ENCODE measurements at regions not wholly inside any gene's neighbourhood (a gene's known extent, or its start where the extent isn't known, plus 50 kb on each side); places are given as distances from the start of the nearest gene placed in this dataset.

DNA sequence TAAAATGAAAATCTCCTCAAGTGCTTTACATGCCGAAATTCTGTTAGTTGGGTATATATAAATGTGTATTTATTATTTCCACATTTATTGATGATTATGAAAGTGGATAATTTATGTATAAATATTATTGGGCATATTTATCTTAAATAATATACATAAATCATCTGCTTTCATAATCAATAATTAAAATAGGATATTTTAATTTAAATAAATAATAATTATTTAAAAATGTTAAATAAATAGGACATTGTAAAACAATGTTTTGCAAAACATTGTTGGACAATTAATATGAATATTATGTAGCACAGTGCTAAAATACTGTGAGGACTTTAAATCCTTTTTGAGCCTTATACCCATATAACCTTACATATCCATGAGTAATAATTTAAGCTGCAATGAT lies 786.5 kb upstream of the CITED2 start:
- Mint-ChIP-seq H3K4me1 (peaks cover 2% of the 10 kb centered on the region), H3K4me3 (no peak overlapping the region), H3K36me3 (ENCODE audit: low read depth) (no peaks in the 10 kb centered on the region), H3K27ac (no peak overlapping the region), H3K27me3 (ENCODE audit: insufficient read depth) (no peaks in the 10 kb centered on the region), H3K9me3 (peaks cover 6% of the 10 kb centered on the region)
- Histone ChIP-seq H3K9me3 (ENCODE audit: control insufficient read depth, low read length) (no peaks in the 10 kb centered on the region), H3K36me3 (ENCODE audit: control insufficient read depth, insufficient read depth, low read length) (no peaks in the 10 kb centered on the region), H3K4me1 (ENCODE audit: control insufficient read depth, insufficient read depth, low read length) (no peaks in the 10 kb centered on the region), H3K9ac (ENCODE audit: extremely low read depth, low read length, poor library complexity, severe bottlenecking) (no peak overlapping the region), H3K27ac (ENCODE audit: low read depth, low read length) (no peak overlapping the region), H3K4me3 (ENCODE audit: low read length) (no peak overlapping the region), H3K27me3 (ENCODE audit: control insufficient read depth, insufficient read depth, low read length, poor library complexity, severe bottlenecking) (no peaks in the 10 kb centered on the region)
- no peak for TF ChIP-seq CTCF (conservative IDR thresholded peaks at IDR 0.05)
- WGBS, 2 experiments (ENCODE audit: insufficient coverage in 1 of 2, insufficient read length in 1 of 2): no CpG with 5 or more reads among the region's 1 CpG
- no peak for DNase-seq

DNA sequence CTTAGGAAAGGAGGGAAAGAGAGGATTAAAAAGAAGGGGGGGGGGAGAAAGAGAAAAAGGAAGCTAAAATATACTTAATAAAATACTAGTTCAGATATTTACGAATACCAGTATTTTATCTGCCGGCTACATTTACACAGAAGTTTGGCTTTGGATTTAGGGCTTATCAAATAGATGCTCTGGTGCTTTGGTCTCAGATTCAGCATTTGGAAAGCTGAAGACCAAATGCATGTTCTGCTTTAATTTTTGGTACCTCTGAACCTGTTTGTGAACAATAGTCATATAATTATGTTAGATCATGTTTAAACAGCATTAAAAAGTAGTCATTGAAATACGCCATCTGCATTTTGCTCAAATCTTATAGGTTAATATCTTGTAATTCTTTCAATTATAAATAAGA lies 786.0 kb upstream of the CITED2 start:
- no peak overlapping the region for H3K27ac ChIP-seq (ENCODE audit: low read depth, low read length)
- no peaks in the 10 kb centered on the region for H3K36me3 Mint-ChIP-seq (ENCODE audit: low read depth)
- TF ChIP-seq CTCF (conservative IDR thresholded peaks at IDR 0.05): no peak
- no peaks in the 10 kb centered on the region for H3K27me3 Mint-ChIP-seq (ENCODE audit: insufficient read depth)
- H3K4me3 Mint-ChIP-seq: no peak overlapping the region
- no peak overlapping the region for H3K9ac ChIP-seq (ENCODE audit: extremely low read depth, low read length, poor library complexity, severe bottlenecking)
- H3K9me3 ChIP-seq (ENCODE audit: control insufficient read depth, low read length): no peaks in the 10 kb centered on the region
- peaks cover 2% of the 10 kb centered on the region for H3K4me1 Mint-ChIP-seq
- H3K9me3 Mint-ChIP-seq: peaks cover 6% of the 10 kb centered on the region
- no peak overlapping the region for H3K27ac Mint-ChIP-seq
- DNase-seq: no peak
- WGBS, 2 experiments (ENCODE audit: insufficient coverage in 1 of 2, insufficient read length in 1 of 2): 94 to 100% methylated on average over 2 of the region's 3 CpGs
- H3K4me3 ChIP-seq (ENCODE audit: low read length): no peak overlapping the region
- no peaks in the 10 kb centered on the region for H3K4me1 ChIP-seq (ENCODE audit: control insufficient read depth, insufficient read depth, low read length)
- no peaks in the 10 kb centered on the region for H3K36me3 ChIP-seq (ENCODE audit: control insufficient read depth, insufficient read depth, low read length)
- no peaks in the 10 kb centered on the region for H3K27me3 ChIP-seq (ENCODE audit: control insufficient read depth, insufficient read depth, low read length, poor library complexity, severe bottlenecking)

DNA sequence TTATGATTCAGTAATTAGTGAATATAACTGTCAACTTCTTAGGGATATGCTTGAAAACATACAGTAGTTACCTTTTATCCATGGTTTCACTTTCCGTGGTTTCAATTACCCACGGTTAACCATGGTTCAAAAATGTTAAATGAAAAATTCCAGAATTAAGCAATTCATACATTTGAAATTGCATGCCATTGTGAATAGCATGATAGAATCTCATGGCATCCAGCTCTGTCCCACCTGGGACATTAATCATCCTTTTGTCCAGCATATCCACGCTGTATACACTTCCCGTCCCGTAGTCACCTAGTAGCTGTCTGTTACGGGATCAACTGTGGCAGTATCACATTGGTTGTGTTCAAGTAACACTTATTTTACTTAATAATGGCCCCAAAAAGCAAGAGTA lies 781.7 kb upstream of the CITED2 start:
- H3K36me3 Mint-ChIP-seq (ENCODE audit: low read depth): no peaks in the 10 kb centered on the region
- Histone ChIP-seq H3K9ac (ENCODE audit: extremely low read depth, low read length, poor library complexity, severe bottlenecking) (no peak overlapping the region), H3K4me1 (ENCODE audit: control insufficient read depth, insufficient read depth, low read length) (no peaks in the 10 kb centered on the region), H3K4me3 (ENCODE audit: low read length) (no peak overlapping the region), H3K36me3 (ENCODE audit: control insufficient read depth, insufficient read depth, low read length) (no peaks in the 10 kb centered on the region), H3K27me3 (ENCODE audit: control insufficient read depth, insufficient read depth, low read length, poor library complexity, severe bottlenecking) (no peaks in the 10 kb centered on the region), H3K9me3 (ENCODE audit: control insufficient read depth, low read length) (peaks cover 9% of the 10 kb centered on the region), H3K27ac (ENCODE audit: low read depth, low read length) (no peak overlapping the region)
- H3K9me3 Mint-ChIP-seq: peaks cover 2% of the 10 kb centered on the region
- no peak overlapping the region for H3K4me3 Mint-ChIP-seq
- no peak overlapping the region for H3K27ac Mint-ChIP-seq
- WGBS, 2 experiments (ENCODE audit: insufficient coverage in 1 of 2, insufficient read length in 1 of 2): 90 to 94% methylated on average over 2 to 6 of the region's 6 CpGs
- H3K27me3 Mint-ChIP-seq (ENCODE audit: insufficient read depth): no peaks in the 10 kb centered on the region
- no peak for DNase-seq
- no peaks in the 10 kb centered on the region for H3K4me1 Mint-ChIP-seq
- no peak for TF ChIP-seq CTCF (conservative IDR thresholded peaks at IDR 0.05)

Measured in endodermal cell (in vitro differentiated cells).